Loucy (cell line): ENCODE measurements at regions not wholly inside any gene's neighbourhood (a gene's known extent, or its start where the extent isn't known, plus 50 kb on each side); places are given as distances from the start of the nearest gene placed in this dataset.

ENCODE experiments used
- CTCF ChIP-seq: fragments of 200-600 bp; sonication (generic); conservative IDR thresholded peaks from 2 replicates; pipeline ENCODE4 v1.5.1; 2014; ENCODE audit warnings: mild to moderate bottlenecking, antibody characterized with exemption, low read length
- EZH2phosphoT487 ChIP-seq: fragments of 200-600 bp; IDR thresholded peaks from 2 replicates; pipeline ENCODE4 v1.6.1; 2018; ENCODE audit warnings: antibody characterized with exemption, mild to moderate bottlenecking, moderate library complexity, borderline replicate concordance

DNA sequence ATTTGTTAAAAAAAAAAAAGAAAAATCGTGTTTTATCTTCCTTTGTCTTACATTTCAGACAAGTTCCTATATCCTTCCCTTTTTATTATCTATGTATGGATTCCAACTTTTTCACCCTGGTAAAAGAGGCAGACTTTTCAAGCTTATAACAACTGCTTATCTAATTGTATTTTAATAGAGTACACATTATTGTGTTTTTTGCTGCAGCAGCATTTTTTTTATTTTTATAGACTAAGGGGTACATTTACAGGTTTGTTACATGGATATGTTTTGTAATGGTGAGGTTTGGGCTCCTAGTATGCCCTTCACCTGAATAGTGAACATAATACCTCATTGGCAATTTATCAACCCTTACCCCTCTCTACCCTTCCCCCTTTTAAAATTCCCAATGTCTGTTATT is 195.0 kb upstream of the RGMB start:
- TF ChIP-seq CTCF (no peak), EZH2phosphoT487 (no peak)
